Lower leg skin (tissue), 4 donors: ENCODE measurements at regions not wholly inside any gene's neighbourhood (a gene's known extent, or its start where the extent isn't known, plus 50 kb on each side); places are given as distances from the start of the nearest gene placed in this dataset.
"Not testable (repeated sequence)": the region's sequence is repeated elsewhere in the genome, so short reads cannot be mapped to it uniquely, and the experiment has no call there.

Source experiments
- DNase-seq, 2 donors: peaks; one replicate each; pipeline ENCODE4 v3.0.0-alpha.2; 2019; ENCODE audit warnings: low spot score in 2 of 2
- H3K4me3 ChIP-seq: fragments of 200-600 bp; sonication (generic); 2 replicates; pipeline ENCODE4 v1.5.1; 2017; ENCODE audit warnings: mild to moderate bottlenecking, low read depth; ENCODE audit not compliant: poor library complexity, severe bottlenecking
- CTCF ChIP-seq, 3 donors: fragments of 450-650 bp; IDR thresholded peaks; one replicate each; pipeline ENCODE4 v1.5.1; 2016; ENCODE audit warnings: antibody characterized with exemption in 3 of 3, mild to moderate bottlenecking in 3 of 3, moderate library complexity in 2 of 3
- POLR2A ChIP-seq, 2 donors: fragments of 450-650 bp; IDR thresholded peaks; one replicate each; pipeline ENCODE4 v1.6.1; 2016 to 2017; ENCODE audit warnings: antibody characterized with exemption in 2 of 2, mild to moderate bottlenecking in 1 of 2, moderate library complexity in 1 of 2
- WGBS, 2 donors: methylation state at CpG; one replicate each; pipeline ENCODE4 v1.1.5; 2018; 5-methylcytosine and 5-hydroxymethylcytosine counted together
- intact Hi-C: fragments of 100-400 bp; cut with DNase I; formaldehyde crosslinking; loops from one replicate; pipeline ENCODE4 v1.15.0; 2023; ENCODE audit warnings: low total_unique reads

GRCh38 chr4:31241504-31242106 lies 521.4 kb downstream of the PCDH7 start:
- no peak for DNase-seq
- intact Hi-C loops, result no loop called here
- no peak overlapping the region for H3K4me3 ChIP-seq
- no peak for TF ChIP-seq POLR2A (IDR thresholded peaks at IDR 0.05)
- no peak for TF ChIP-seq CTCF (IDR thresholded peaks at IDR 0.05)
- 80 to 94% methylated on average over 1 of the region's 1 CpG for WGBS, 2 donors

GRCh38 chr4:31246856-31247255 lies 526.7 kb downstream of the PCDH7 start:
- intact Hi-C loops, result no loop called here

GRCh38 chr4:31259119-31259518 lies 539.0 kb downstream of the PCDH7 start:
- H3K4me3 ChIP-seq, result no peak overlapping the region
- TF ChIP-seq POLR2A (IDR thresholded peaks at IDR 0.05) (no peak), CTCF (IDR thresholded peaks at IDR 0.05) (no peak)
- intact Hi-C loops, result no loop called here
- DNase-seq, result no peak
- 93 to 94% methylated on average over 15 of the region's 15 CpGs for WGBS, 2 donors

More at GRCh38 chr4:31246856-31247255, 526.7 kb downstream of the PCDH7 start:
- no peak overlapping the region for H3K4me3 ChIP-seq
- 66 to 75% methylated on average over 1 of the region's 1 CpG for WGBS, 2 donors
- no peak for DNase-seq
- TF ChIP-seq POLR2A (IDR thresholded peaks at IDR 0.05), result no peak

- no peak overlapping the region for H3K4me3 ChIP-seq
- intact Hi-C loops, result no loop called here
- no peak for DNase-seq
- TF ChIP-seq POLR2A (IDR thresholded peaks at IDR 0.05), result no peak
- TF ChIP-seq CTCF (IDR thresholded peaks at IDR 0.05), result no peak
- 30 to 31% methylated on average over 2 of the region's 2 CpGs for WGBS, 2 donors
These were observed 541.5 kb downstream of the PCDH7 start for GRCh38 chr4:31261632-31262031.

- H3K4me3 ChIP-seq, DNase-seq, intact Hi-C loops: not testable (repeated sequence)
- 66 to 76% methylated on average over 4 of the region's 4 CpGs for WGBS, 2 donors
These were observed 545.9 kb downstream of the PCDH7 start for GRCh38 chr4:31266094-31266493.

GRCh38 chr4:31272331-31273061 lies 552.3 kb downstream of the PCDH7 start:
- H3K4me3 ChIP-seq, result no peak overlapping the region
- 65 to 71% methylated on average over 6 of the region's 6 CpGs for WGBS, 2 donors
- intact Hi-C loops, result no loop called here
- TF ChIP-seq CTCF (IDR thresholded peaks at IDR 0.05), result no peak
- no peak for TF ChIP-seq POLR2A (IDR thresholded peaks at IDR 0.05)
- DNase-seq, result no peak

GRCh38 chr4:31275906-31276305 lies 555.7 kb downstream of the PCDH7 start:
- TF ChIP-seq CTCF (IDR thresholded peaks at IDR 0.05), result no peak
- no peak for TF ChIP-seq POLR2A (IDR thresholded peaks at IDR 0.05)
- intact Hi-C loops, result no loop called here
- DNase-seq, result no peak

More at GRCh38 chr4:31275906-31276305, 555.7 kb downstream of the PCDH7 start:
- H3K4me3 ChIP-seq, result no peak overlapping the region
